IPS-15b (cell line): ENCODE measurements at regions not wholly inside any gene's neighbourhood (a gene's known extent, or its start where the extent isn't known, plus 50 kb on each side); places are given as distances from the start of the nearest gene placed in this dataset.

Source experiments
- H3K27me3 ChIP-seq: one replicate; pipeline ENCODE4 v1.6.1; 2013; ENCODE audit warnings: low read length; ENCODE audit not compliant: control insufficient read depth, insufficient read depth
- H3K36me3 ChIP-seq: one replicate; pipeline ENCODE4 v1.6.1; 2013; ENCODE audit warnings: low read length; ENCODE audit not compliant: control insufficient read depth, insufficient read depth
- H3K4me1 ChIP-seq: one replicate; pipeline ENCODE4 v1.6.1; 2013; ENCODE audit warnings: mild to moderate bottlenecking, low read length; ENCODE audit not compliant: control insufficient read depth, insufficient read depth
- H3K4me3 ChIP-seq: one replicate; pipeline ENCODE4 v1.5.1; 2013; ENCODE audit warnings: low read depth, low read length
- H3K9ac ChIP-seq: one replicate; pipeline ENCODE4 v1.6.1; 2013; ENCODE audit warnings: low read depth, mild to moderate bottlenecking, low read length
- H3K9me3 ChIP-seq: one replicate; pipeline ENCODE4 v1.6.1; 2013; ENCODE audit warnings: mild to moderate bottlenecking, low read length; ENCODE audit not compliant: control insufficient read depth, insufficient read depth

DNA sequence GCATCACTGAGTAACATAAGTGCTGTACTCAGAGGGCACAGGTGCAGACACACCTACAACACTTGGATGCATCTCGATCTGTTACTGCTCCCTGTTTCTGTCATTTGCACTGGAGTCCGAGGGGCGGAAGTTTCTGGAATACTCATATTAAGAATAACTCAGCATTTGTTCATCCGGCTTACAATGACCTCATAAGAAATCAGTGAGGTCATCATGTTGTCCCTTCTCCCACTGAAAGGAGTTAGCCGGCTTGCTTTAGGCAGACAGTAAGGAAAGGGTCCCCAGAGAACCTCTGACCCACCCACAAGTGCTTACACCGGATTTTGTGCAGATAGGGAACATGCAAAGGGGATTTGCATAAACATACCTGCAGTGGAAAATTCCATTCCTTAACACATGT is 344.7 kb downstream of the HAPSTR1 start:
- no peaks in the 10 kb centered on the region for H3K27me3 ChIP-seq
- no peaks in the 10 kb centered on the region for H3K4me1 ChIP-seq
- H3K9me3 ChIP-seq: no peaks in the 10 kb centered on the region
- no peak overlapping the region for H3K4me3 ChIP-seq
- H3K36me3 ChIP-seq: no peaks in the 10 kb centered on the region
- no peak overlapping the region for H3K9ac ChIP-seq

DNA sequence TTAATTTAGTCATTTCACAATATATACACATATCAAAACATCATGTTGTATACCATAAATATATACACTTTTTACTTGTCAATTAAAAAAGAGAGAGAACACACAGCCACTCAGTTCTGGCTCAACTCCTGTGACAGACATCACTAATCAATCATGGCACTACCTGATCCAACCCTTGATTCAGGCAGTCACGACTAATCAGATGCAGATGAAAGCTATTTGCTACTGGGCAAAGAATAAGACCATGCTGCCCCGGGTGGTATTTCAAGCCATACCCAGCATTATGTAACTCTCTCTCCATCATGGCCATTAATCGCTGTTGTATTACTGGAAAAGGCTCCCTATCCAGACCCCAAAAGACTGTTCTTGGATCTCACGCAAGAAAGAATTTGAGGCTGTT is 345.7 kb downstream of the HAPSTR1 start:
- H3K4me1 ChIP-seq: peaks cover 5% of the 10 kb centered on the region
- H3K36me3 ChIP-seq: no peaks in the 10 kb centered on the region
- H3K9ac ChIP-seq: no peak overlapping the region
- no peak overlapping the region for H3K4me3 ChIP-seq
- H3K9me3 ChIP-seq: no peaks in the 10 kb centered on the region
- H3K27me3 ChIP-seq: no peaks in the 10 kb centered on the region

GRCh38 chr16:9438991-9439390 is 347.5 kb downstream of the HAPSTR1 start:
- Histone ChIP-seq H3K27me3 (no peaks in the 10 kb centered on the region), H3K9ac (no peak overlapping the region), H3K4me3 (no peak overlapping the region), H3K36me3 (no peaks in the 10 kb centered on the region), H3K4me1 (peaks cover 10% of the 10 kb centered on the region), H3K9me3 (no peaks in the 10 kb centered on the region)

GRCh38 chr16:9441012-9441411 is 349.6 kb downstream of the HAPSTR1 start:
- H3K27me3 ChIP-seq: no peaks in the 10 kb centered on the region
- no peaks in the 10 kb centered on the region for H3K36me3 ChIP-seq
- H3K4me3 ChIP-seq: no peak overlapping the region
- peaks cover 10% of the 10 kb centered on the region for H3K4me1 ChIP-seq
- H3K9me3 ChIP-seq: no peaks in the 10 kb centered on the region
- H3K9ac ChIP-seq: no peak overlapping the region

GRCh38 chr16:9443864-9444263 is 352.4 kb downstream of the HAPSTR1 start:
- no peak overlapping the region for H3K4me3 ChIP-seq
- H3K9me3 ChIP-seq: no peaks in the 10 kb centered on the region
- peaks cover 10% of the 10 kb centered on the region for H3K4me1 ChIP-seq
- H3K36me3 ChIP-seq: no peaks in the 10 kb centered on the region
- no peak overlapping the region for H3K9ac ChIP-seq
- H3K27me3 ChIP-seq: no peaks in the 10 kb centered on the region

GRCh38 chr16:9446471-9447194 is 355.2 kb downstream of the HAPSTR1 start:
- H3K4me3 ChIP-seq: no peak overlapping the region

GRCh38 chr16:9447195-9447551 is 355.7 kb downstream of the HAPSTR1 start:
- Histone ChIP-seq H3K9me3 (no peaks in the 10 kb centered on the region), H3K36me3 (no peaks in the 10 kb centered on the region), H3K4me1 (peaks cover 4% of the 10 kb centered on the region), H3K27me3 (no peaks in the 10 kb centered on the region), H3K9ac (no peak overlapping the region), H3K4me3 (no peak overlapping the region)

More at GRCh38 chr16:9446471-9447194, 355.2 kb downstream of the HAPSTR1 start:
- Histone ChIP-seq H3K4me1 (peaks cover 10% of the 10 kb centered on the region), H3K9ac (no peak overlapping the region), H3K9me3 (no peaks in the 10 kb centered on the region), H3K27me3 (no peaks in the 10 kb centered on the region), H3K36me3 (no peaks in the 10 kb centered on the region)

GRCh38 chr16:9447699-9448098 is 356.3 kb downstream of the HAPSTR1 start:
- H3K27me3 ChIP-seq: no peaks in the 10 kb centered on the region
- no peaks in the 10 kb centered on the region for H3K4me1 ChIP-seq
- no peak overlapping the region for H3K4me3 ChIP-seq
- no peak overlapping the region for H3K9ac ChIP-seq
- no peaks in the 10 kb centered on the region for H3K36me3 ChIP-seq
- H3K9me3 ChIP-seq: no peaks in the 10 kb centered on the region

- no peaks in the 10 kb centered on the region for H3K27me3 ChIP-seq
- H3K9ac ChIP-seq: no peak overlapping the region
Measured at GRCh38 chr16:9449597-9449996, 358.2 kb downstream of the HAPSTR1 start.

DNA sequence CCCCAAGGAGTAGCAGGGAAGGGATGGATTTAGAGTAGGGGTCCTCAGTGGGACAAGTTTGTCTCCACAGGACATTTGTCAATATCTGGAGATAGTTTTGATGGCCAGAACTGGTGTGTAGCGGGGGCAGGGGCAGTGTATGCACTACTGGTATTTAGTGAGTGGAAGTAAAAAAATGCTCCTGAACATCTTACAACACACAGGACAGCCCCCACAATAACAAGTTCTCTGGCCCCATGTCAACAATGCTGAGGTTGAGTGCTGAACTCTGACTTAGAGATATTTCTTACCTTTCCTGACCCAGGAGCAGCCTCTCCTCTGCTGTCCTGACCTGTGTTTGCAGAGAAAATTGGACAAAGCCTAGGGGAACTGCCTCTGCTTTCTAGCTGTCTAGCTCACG is 365.8 kb downstream of the HAPSTR1 start:
- Histone ChIP-seq H3K27me3 (no peaks in the 10 kb centered on the region), H3K4me3 (no peak overlapping the region), H3K9me3 (no peaks in the 10 kb centered on the region), H3K4me1 (no peaks in the 10 kb centered on the region), H3K9ac (no peak overlapping the region), H3K36me3 (no peaks in the 10 kb centered on the region)

More at GRCh38 chr16:9449597-9449996, 358.2 kb downstream of the HAPSTR1 start:
- H3K4me3 ChIP-seq: no peak overlapping the region
- H3K4me1 ChIP-seq: no peaks in the 10 kb centered on the region
- H3K9me3 ChIP-seq: no peaks in the 10 kb centered on the region
- no peaks in the 10 kb centered on the region for H3K36me3 ChIP-seq

GRCh38 chr16:9458816-9459215 is 367.4 kb downstream of the HAPSTR1 start:
- H3K27me3 ChIP-seq: no peaks in the 10 kb centered on the region
- no peaks in the 10 kb centered on the region for H3K4me1 ChIP-seq
- H3K9me3 ChIP-seq: no peaks in the 10 kb centered on the region
- H3K9ac ChIP-seq: no peak overlapping the region
- no peaks in the 10 kb centered on the region for H3K36me3 ChIP-seq
- H3K4me3 ChIP-seq: no peak overlapping the region

GRCh38 chr16:9462984-9463383 is 371.5 kb downstream of the HAPSTR1 start:
- Histone ChIP-seq H3K4me1 (no peaks in the 10 kb centered on the region), H3K27me3 (no peaks in the 10 kb centered on the region), H3K9me3 (no peaks in the 10 kb centered on the region), H3K9ac (no peak overlapping the region), H3K36me3 (no peaks in the 10 kb centered on the region), H3K4me3 (no peak overlapping the region)
